Mucosa of descending colon (tissue), 3 donors: ENCODE measurements at regions not wholly inside any gene's neighbourhood (a gene's known extent, or its start where the extent isn't known, plus 50 kb on each side); places are given as distances from the start of the nearest gene placed in this dataset.
"Not testable (repeated sequence)": the region's sequence is repeated elsewhere in the genome, so short reads cannot be mapped to it uniquely, and the experiment has no call there.

ENCODE experiments used
- ATAC-seq: fragments of 200-7000 bp; cut with Tn5 transposase; one replicate; pipeline ENCODE4 v1.9.1; 2020; ENCODE audit warnings: mild to moderate bottlenecking, moderate library complexity
- DNase-seq, 3 donors: peaks; one replicate each; pipeline ENCODE4 v3.0.0-alpha.2; 2020
- H3K36me3 ChIP-seq: fragments of 200-600 bp; one replicate; pipeline ENCODE4 v1.8.0; 2021; ENCODE audit warnings: low read depth, mild to moderate bottlenecking
- H3K4me1 ChIP-seq: fragments of 200-600 bp; one replicate; pipeline ENCODE4 v1.8.0; 2021; ENCODE audit warnings: low read depth, mild to moderate bottlenecking
- H3K4me3 ChIP-seq: fragments of 200-600 bp; one replicate; pipeline ENCODE4 v1.8.0; 2021; ENCODE audit warnings: mild to moderate bottlenecking
- H3K9me3 ChIP-seq: fragments of 200-600 bp; one replicate; pipeline ENCODE4 v1.8.0; 2021; ENCODE audit warnings: mild to moderate bottlenecking
- intact Hi-C, 2 donors: fragments of 100-400 bp; cut with DNase I in 1 of 2; cut with micrococcal nuclease in 1 of 2; formaldehyde crosslinking; loops; one replicate each; pipeline versions ENCODE4 v1.11.0 to v1.11.1; 2022; cut with DNase I, micrococcal nuclease
- TF ChIP-seq, protein P1 (sequence below): fragments of 200-600 bp; IDR thresholded peaks from one replicate; pipeline ENCODE4 v1.8.0; 2022; ENCODE audit warnings: antibody characterized with exemption, mild to moderate bottlenecking
- donor health status: DM: no; HTN: no; CAD: no; lungs with moderate emphysema.
- donor health status: DM: no; HTN: no; CAD: no.
- donor health status: DM: no; HTN: yes; CAD: no.

- DNase-seq = no peak
- Histone ChIP-seq H3K36me3 (no peaks in the 10 kb centered on the region), H3K4me3 (no peak overlapping the region), H3K4me1 (no peaks in the 10 kb centered on the region), H3K9me3 (peaks cover 5% of the 10 kb centered on the region)
- intact Hi-C loops = no loop called here
- TF ChIP-seq, protein P1, sequence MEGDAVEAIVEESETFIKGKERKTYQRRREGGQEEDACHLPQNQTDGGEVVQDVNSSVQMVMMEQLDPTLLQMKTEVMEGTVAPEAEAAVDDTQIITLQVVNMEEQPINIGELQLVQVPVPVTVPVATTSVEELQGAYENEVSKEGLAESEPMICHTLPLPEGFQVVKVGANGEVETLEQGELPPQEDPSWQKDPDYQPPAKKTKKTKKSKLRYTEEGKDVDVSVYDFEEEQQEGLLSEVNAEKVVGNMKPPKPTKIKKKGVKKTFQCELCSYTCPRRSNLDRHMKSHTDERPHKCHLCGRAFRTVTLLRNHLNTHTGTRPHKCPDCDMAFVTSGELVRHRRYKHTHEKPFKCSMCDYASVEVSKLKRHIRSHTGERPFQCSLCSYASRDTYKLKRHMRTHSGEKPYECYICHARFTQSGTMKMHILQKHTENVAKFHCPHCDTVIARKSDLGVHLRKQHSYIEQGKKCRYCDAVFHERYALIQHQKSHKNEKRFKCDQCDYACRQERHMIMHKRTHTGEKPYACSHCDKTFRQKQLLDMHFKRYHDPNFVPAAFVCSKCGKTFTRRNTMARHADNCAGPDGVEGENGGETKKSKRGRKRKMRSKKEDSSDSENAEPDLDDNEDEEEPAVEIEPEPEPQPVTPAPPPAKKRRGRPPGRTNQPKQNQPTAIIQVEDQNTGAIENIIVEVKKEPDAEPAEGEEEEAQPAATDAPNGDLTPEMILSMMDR = no peak
- ATAC-seq = no peak
These were observed 937.4 kb upstream of the GJE1 start for GRCh38 chr6:141195251-141195832.

DNA sequence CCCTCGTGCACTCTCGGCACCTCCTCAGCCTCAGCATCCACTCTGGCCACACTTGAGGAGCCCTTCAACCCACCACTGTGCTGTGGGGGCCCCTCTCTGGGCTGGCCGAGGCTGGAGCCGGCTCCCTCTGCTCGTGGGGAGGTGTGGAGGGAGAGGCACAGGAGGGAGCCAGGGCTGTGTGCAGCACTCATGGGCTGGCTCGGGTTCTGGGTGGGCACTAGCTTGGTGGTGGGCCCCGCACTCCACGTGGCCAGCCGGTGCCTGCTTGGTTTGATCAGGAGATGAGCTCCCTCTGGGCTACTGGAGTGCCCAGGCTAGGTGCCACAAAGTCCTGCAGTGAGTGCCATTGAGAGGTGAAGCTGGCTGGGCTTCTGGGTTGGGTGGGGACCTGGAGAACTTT is 949.4 kb upstream of the GJE1 start:
- Histone ChIP-seq H3K36me3 (no peaks in the 10 kb centered on the region), H3K4me1 (no peaks in the 10 kb centered on the region), H3K9me3 (peaks cover 10% of the 10 kb centered on the region), H3K4me3 (no peak overlapping the region)
- ATAC-seq (no peak), DNase-seq (no peak)
- intact Hi-C loops = no loop called here
- TF ChIP-seq, protein P1 = no peak

DNA sequence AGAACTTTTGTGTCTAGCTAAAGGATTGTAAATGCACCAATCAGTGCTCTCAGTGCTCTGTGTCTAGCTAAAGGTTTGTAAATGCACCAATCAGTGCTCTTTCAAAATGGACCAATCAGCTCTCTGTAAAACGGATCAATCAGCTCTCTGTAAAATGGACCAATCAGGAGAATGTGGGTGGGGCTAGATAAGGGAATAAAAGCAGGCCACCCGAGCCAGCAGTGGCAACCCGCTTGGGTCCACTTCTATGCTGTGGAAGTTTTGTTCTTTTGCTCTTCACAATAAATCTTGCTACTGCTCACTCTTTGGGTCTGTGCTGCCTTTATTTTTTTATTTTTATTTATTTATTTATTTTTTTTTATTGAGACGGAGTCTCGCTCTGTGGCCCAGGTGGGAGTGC is 957.3 kb upstream of the GJE1 start:
- ATAC-seq, H3K4me3 ChIP-seq, DNase-seq, H3K36me3 ChIP-seq, intact Hi-C loops, H3K9me3 ChIP-seq, H3K4me1 ChIP-seq: not testable (repeated sequence)

GRCh38 chr6:141174932-141175331 is 957.8 kb upstream of the GJE1 start:
- no peaks in the 10 kb centered on the region for H3K9me3 ChIP-seq
- TF ChIP-seq, protein P1 = no peak
- H3K4me3 ChIP-seq = no peak overlapping the region
- no peak for ATAC-seq
- no peaks in the 10 kb centered on the region for H3K36me3 ChIP-seq
- no peak for DNase-seq
- H3K4me1 ChIP-seq = no peaks in the 10 kb centered on the region
- intact Hi-C loops = no loop called here

DNA sequence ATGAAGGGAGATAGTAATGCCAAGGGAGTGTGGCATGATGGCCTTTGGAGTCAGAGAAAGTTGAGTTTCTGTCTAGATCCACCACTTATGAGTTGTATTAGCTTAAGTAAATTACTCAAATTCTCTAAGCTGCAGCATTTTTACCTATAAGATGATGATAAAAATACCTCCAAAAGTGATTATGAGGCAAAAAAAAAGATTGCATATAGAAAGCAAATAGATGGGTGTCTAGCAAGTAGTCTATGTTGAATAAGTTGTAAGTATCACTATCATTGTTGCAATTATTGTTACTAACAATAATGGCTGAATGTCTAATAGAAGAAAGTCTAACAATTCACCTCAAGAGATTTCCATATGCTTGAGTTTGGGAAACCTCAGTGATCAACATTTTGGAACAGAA is 959.2 kb upstream of the GJE1 start:
- Histone ChIP-seq H3K4me1 (no peaks in the 10 kb centered on the region), H3K9me3 (no peaks in the 10 kb centered on the region), H3K4me3 (no peak overlapping the region), H3K36me3 (no peaks in the 10 kb centered on the region)
- TF ChIP-seq, protein P1 = no peak
- intact Hi-C loops = no loop called here
- ATAC-seq (no peak), DNase-seq (no peak)

DNA sequence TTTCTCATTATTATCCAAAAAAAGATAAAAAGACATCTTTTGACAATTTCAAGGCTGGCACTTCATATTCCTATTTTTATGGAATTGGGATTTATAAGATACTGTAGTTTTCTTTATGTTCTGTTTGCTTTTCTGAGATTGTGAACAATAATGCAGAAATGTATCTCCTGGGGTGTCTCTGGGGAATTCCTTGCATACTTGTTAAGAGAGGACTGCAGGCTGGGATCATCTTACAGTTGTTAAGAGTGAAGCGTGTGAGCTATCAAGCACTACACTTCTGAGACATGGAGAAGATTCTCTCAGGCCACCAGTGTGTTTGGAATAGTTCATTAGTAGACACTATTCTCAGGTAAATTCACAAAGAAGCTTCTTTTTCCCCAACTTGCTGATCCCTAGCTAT is 963.3 kb upstream of the GJE1 start:
- no peaks in the 10 kb centered on the region for H3K4me1 ChIP-seq
- TF ChIP-seq, protein P1 = no peak
- no peak for DNase-seq
- H3K9me3 ChIP-seq = no peaks in the 10 kb centered on the region
- no peak overlapping the region for H3K4me3 ChIP-seq
- intact Hi-C loops = no loop called here
- no peaks in the 10 kb centered on the region for H3K36me3 ChIP-seq
- ATAC-seq = no peak
